Astrocyte (in vitro differentiated cells and primary cell): ENCODE measurements at regions not wholly inside any gene's neighbourhood (a gene's known extent, or its start where the extent isn't known, plus 50 kb on each side); places are given as distances from the start of the nearest gene placed in this dataset.

Experiments
- CTCF ChIP-seq: IDR thresholded peaks from 2 replicates; pipeline ENCODE4 v1.5.1; 2011; ENCODE audit warnings: low read depth, mild to moderate bottlenecking, inconsistent platforms, low read length, moderate library complexity; ENCODE audit not compliant: insufficient read depth
- EZH2 ChIP-seq: IDR thresholded peaks from 2 replicates; pipeline ENCODE4 v1.6.1; 2012; ENCODE audit warnings: mild to moderate bottlenecking, low read length, inconsistent platforms; ENCODE audit not compliant: insufficient read depth

- no peak for TF ChIP-seq CTCF
- TF ChIP-seq EZH2: no peak
Observed at GRCh38 chr1:73832276-73833181, 365.4 kb downstream of the LRRIQ3 start.
